Activated naive CD4-positive, alpha-beta T cell (primary cell): ENCODE measurements at regions not wholly inside any gene's neighbourhood (a gene's known extent, or its start where the extent isn't known, plus 50 kb on each side); places are given as distances from the start of the nearest gene placed in this dataset.

Experiments
- DNase-seq, 4 experiments: peaks; one replicate each; lab custom pipeline; 2025; lab: John Stamatoyannopoulos, UW

GRCh38 chr22:49107961-49108530, 719.6 kb downstream of the BRD1 start:
- DNase-seq = no peak

GRCh38 chr22:49107561-49107960, 720.1 kb downstream of the BRD1 start:
- no peak for DNase-seq

GRCh38 chr22:49106842-49107152, 720.9 kb downstream of the BRD1 start:
- DNase-seq = no peak

GRCh38 chr22:49106096-49106841, 721.4 kb downstream of the BRD1 start:
- DNase-seq = no peak

GRCh38 chr22:49104434-49104833, 723.2 kb downstream of the BRD1 start:
- no peak for DNase-seq

GRCh38 chr22:49103314-49104059, 724.2 kb downstream of the BRD1 start:
- no peak for DNase-seq

- DNase-seq = no peak
Measured at GRCh38 chr22:49102367-49102766, 725.3 kb downstream of the BRD1 start.

- DNase-seq = no peak
Measured at GRCh38 chr22:49101873-49102272, 725.8 kb downstream of the BRD1 start.

GRCh38 chr22:49101225-49101624, 726.4 kb downstream of the BRD1 start:
- DNase-seq = no peak

- no peak for DNase-seq
Measured at GRCh38 chr22:49100773-49101172, 726.9 kb downstream of the BRD1 start.

GRCh38 chr22:49100316-49100715, 727.4 kb downstream of the BRD1 start:
- DNase-seq = no peak

GRCh38 chr22:49099496-49100124, 728.1 kb downstream of the BRD1 start:
- no peak for DNase-seq

GRCh38 chr22:49099089-49099488, 728.6 kb downstream of the BRD1 start:
- DNase-seq = no peak

GRCh38 chr22:49097966-49098365, 729.7 kb downstream of the BRD1 start:
- no peak for DNase-seq

- no peak for DNase-seq
Measured at GRCh38 chr22:49097171-49097925, 730.3 kb downstream of the BRD1 start.

- DNase-seq = no peak
Measured at GRCh38 chr22:49096476-49096875, 731.2 kb downstream of the BRD1 start.

GRCh38 chr22:49095366-49095765, 732.3 kb downstream of the BRD1 start:
- no peak for DNase-seq

GRCh38 chr22:49094858-49095257, 732.8 kb downstream of the BRD1 start:
- DNase-seq = no peak

- DNase-seq = no peak
Measured at GRCh38 chr22:49094151-49094550, 733.5 kb downstream of the BRD1 start.

GRCh38 chr22:49093192-49093880, 734.3 kb downstream of the BRD1 start:
- DNase-seq = no peak

GRCh38 chr22:49092716-49093115, 735.0 kb downstream of the BRD1 start:
- no peak for DNase-seq
